ENCODE measurements at regions not wholly inside any gene's neighbourhood (a gene's known extent, or its start where the extent isn't known, plus 50 kb on each side); places are given as distances from the start of the nearest gene placed in this dataset.

DNA sequence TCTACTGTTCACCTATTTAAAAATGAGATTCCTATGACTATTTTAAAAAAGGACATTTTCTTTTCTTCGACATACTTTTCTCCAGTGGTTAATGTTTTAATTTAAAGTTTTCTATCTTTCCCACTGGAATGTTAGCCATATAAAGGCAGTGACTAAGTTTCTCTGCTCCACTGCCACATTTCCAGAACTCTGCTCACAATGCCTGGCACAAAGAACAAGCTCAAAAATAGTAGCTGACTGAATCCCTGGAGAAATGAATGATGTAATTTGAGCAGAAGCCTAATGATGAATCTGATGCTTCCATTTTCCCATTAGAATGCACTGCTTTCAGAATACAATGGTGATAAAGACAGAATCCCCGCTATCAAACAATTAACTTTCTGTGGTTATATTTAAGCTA is 817.8 kb downstream of the MTRR start:
- TF ChIP-seq, protein P1, sequence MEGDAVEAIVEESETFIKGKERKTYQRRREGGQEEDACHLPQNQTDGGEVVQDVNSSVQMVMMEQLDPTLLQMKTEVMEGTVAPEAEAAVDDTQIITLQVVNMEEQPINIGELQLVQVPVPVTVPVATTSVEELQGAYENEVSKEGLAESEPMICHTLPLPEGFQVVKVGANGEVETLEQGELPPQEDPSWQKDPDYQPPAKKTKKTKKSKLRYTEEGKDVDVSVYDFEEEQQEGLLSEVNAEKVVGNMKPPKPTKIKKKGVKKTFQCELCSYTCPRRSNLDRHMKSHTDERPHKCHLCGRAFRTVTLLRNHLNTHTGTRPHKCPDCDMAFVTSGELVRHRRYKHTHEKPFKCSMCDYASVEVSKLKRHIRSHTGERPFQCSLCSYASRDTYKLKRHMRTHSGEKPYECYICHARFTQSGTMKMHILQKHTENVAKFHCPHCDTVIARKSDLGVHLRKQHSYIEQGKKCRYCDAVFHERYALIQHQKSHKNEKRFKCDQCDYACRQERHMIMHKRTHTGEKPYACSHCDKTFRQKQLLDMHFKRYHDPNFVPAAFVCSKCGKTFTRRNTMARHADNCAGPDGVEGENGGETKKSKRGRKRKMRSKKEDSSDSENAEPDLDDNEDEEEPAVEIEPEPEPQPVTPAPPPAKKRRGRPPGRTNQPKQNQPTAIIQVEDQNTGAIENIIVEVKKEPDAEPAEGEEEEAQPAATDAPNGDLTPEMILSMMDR (CRISPR knock-in tag; IDR thresholded peaks at IDR 0.05) = no peak
- TF ChIP-seq IRF2 (CRISPR knock-in tag; IDR thresholded peaks at IDR 0.05) (no peak), FOXK2 (IDR thresholded peaks at IDR 0.05) (no peak), CREB1 (IDR thresholded peaks at IDR 0.05) (no peak), CREB1 (CRISPR knock-in tag; IDR thresholded peaks at IDR 0.05) (no peak), SRF (IDR thresholded peaks at IDR 0.05; ENCODE audit: low read depth, low read length) (no peak), HDAC1 (CRISPR knock-in tag; IDR thresholded peaks at IDR 0.05) (no peak)
